ENCODE measurements at regions not wholly inside any gene's neighbourhood (a gene's known extent, or its start where the extent isn't known, plus 50 kb on each side); places are given as distances from the start of the nearest gene placed in this dataset.

DNA sequence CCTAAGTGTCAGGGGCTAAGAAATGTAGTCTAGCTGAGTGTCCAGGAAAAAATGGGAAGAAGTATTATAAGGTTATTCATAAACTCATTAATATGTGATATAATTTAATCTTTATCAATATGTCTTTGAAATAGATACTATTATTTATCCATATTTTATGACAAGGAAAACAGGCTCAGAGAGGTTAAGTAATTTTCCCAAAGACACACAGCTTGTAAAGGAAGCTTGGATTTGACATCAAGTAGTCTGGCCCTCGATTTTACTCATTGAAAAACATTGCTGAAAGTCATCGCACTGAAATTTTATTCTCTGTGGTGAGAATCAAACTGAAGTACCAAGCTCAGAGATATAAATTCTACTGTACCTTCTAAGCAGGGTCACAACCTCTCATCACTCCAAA is 276.9 kb downstream of the MSX2 start:
- Histone ChIP-seq H2BK120ac (ENCODE audit: insufficient read depth, low read length, poor library complexity) (no peak overlapping the region), H4K91ac (ENCODE audit: low read depth, low read length) (no peak overlapping the region), H3K14ac (ENCODE audit: low read length) (no peak overlapping the region), H4K12ac (ENCODE audit: low read depth, low read length) (no peak overlapping the region), H2AFZ (ENCODE audit: insufficient read depth, low read length, poor library complexity) (no peak overlapping the region), H3K4me2 (ENCODE audit: low read length) (no peak overlapping the region), H3K79me1 (ENCODE audit: low read length) (no peaks in the 10 kb centered on the region), H3K27me3 (ENCODE audit: insufficient read depth, low read length) (no peaks in the 10 kb centered on the region), H3K4me3 (ENCODE audit: low read depth, low read length) (no peak overlapping the region), H3K27ac (ENCODE audit: low read depth, low read length) (no peak overlapping the region), H3K9me3 (ENCODE audit: insufficient read depth, low read depth, low read length) (peaks cover 2% of the 10 kb centered on the region), H3K36me3 (ENCODE audit: control insufficient read depth in 1 of 2, insufficient read depth in 2 of 2, low read length in 2 of 2) (no peaks in the 10 kb centered on the region), H2BK5ac (ENCODE audit: low read depth, low read length, poor library complexity) (no peak overlapping the region), H2AK5ac (ENCODE audit: low read length) (no peak overlapping the region), H4K8ac (ENCODE audit: low read depth, low read length) (no peak overlapping the region), H2BK12ac (ENCODE audit: low read length) (no peak overlapping the region), H3K4me1 (ENCODE audit: control insufficient read depth in 1 of 2, insufficient read depth in 2 of 2, low read length in 2 of 2) (peaks cover 0 to 2% of the 10 kb centered on the region in 2 experiments), H3K9ac (ENCODE audit: low read length) (no peak overlapping the region), H3K4ac (ENCODE audit: low read depth, low read length) (no peak overlapping the region), H3K79me2 (ENCODE audit: control insufficient read depth, insufficient read depth, low read length, poor library complexity) (no peaks in the 10 kb centered on the region), H3K18ac (ENCODE audit: low read length) (no peak overlapping the region), H3K23ac (ENCODE audit: low read length) (no peak overlapping the region)
- DNase-seq = no peak
- no CpG with 5 or more reads among the region's 2 CpGs for WGBS (ENCODE audit: extremely low coverage, insufficient coverage, insufficient read length)

- peaks cover 2% of the 10 kb centered on the region for H3K9me3 ChIP-seq (ENCODE audit: insufficient read depth, low read depth, low read length)
- H2AK5ac ChIP-seq (ENCODE audit: low read length) = no peak overlapping the region
- H3K18ac ChIP-seq (ENCODE audit: low read length) = no peak overlapping the region
- H2BK120ac ChIP-seq (ENCODE audit: insufficient read depth, low read length, poor library complexity) = no peak overlapping the region
- no peak overlapping the region for H4K12ac ChIP-seq (ENCODE audit: low read depth, low read length)
- no peak overlapping the region for H4K91ac ChIP-seq (ENCODE audit: low read depth, low read length)
- H3K79me1 ChIP-seq (ENCODE audit: low read length) = no peaks in the 10 kb centered on the region
- no peak overlapping the region for H4K8ac ChIP-seq (ENCODE audit: low read depth, low read length)
- peaks cover 0 to 2% of the 10 kb centered on the region in 2 experiments for H3K4me1 ChIP-seq (ENCODE audit: control insufficient read depth in 1 of 2, insufficient read depth in 2 of 2, low read length in 2 of 2)
- no peak for DNase-seq
- no peak overlapping the region for H3K4me2 ChIP-seq (ENCODE audit: low read length)
- no peak overlapping the region for H2BK12ac ChIP-seq (ENCODE audit: low read length)
- no peaks in the 10 kb centered on the region for H3K36me3 ChIP-seq (ENCODE audit: control insufficient read depth in 1 of 2, insufficient read depth in 2 of 2, low read length in 2 of 2)
- H2BK5ac ChIP-seq (ENCODE audit: low read depth, low read length, poor library complexity) = no peak overlapping the region
- H2AFZ ChIP-seq (ENCODE audit: insufficient read depth, low read length, poor library complexity) = no peak overlapping the region
- H3K27ac ChIP-seq (ENCODE audit: low read depth, low read length) = no peak overlapping the region
- no peak overlapping the region for H3K14ac ChIP-seq (ENCODE audit: low read length)
- no peaks in the 10 kb centered on the region for H3K27me3 ChIP-seq (ENCODE audit: insufficient read depth, low read length)
- H3K23ac ChIP-seq (ENCODE audit: low read length) = no peak overlapping the region
- H3K79me2 ChIP-seq (ENCODE audit: control insufficient read depth, insufficient read depth, low read length, poor library complexity) = no peaks in the 10 kb centered on the region
- no CpG with 5 or more reads among the region's 8 CpGs for WGBS (ENCODE audit: extremely low coverage, insufficient coverage, insufficient read length)
- no peak overlapping the region for H3K4ac ChIP-seq (ENCODE audit: low read depth, low read length)
- no peak overlapping the region for H3K9ac ChIP-seq (ENCODE audit: low read length)
- no peak overlapping the region for H3K4me3 ChIP-seq (ENCODE audit: low read depth, low read length)
Observed at GRCh38 chr5:174999581-174999980, 275.2 kb downstream of the MSX2 start.

DNA sequence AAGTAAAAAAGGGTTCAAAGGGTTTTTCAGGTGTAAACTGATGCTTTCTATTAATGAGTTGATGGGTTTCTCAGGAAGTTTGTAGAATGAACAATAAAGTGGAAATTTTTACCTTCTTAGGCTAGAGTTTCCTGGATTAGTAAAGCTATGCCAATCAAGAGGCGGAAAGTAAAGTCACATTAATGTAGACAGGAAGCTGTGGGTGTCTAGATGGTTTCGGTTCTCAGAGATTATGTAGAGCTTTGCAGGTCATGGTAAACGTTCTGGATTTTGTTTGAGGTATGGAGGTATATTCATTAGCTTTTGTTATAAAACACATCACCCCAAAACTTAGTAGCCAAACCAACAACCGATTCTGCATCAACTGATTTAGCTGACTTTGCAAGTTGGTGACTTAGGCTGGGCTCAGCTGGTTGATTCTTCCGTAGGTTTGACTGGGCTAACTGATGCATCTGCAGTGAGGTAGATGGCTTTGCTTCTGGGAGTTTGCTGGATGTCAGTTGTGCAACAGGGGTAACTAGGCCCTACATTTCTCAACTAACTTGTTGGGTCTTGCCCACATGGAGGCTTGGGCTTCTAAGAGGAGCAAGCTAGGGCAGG is 273.8 kb downstream of the MSX2 start:
- Histone ChIP-seq H3K4me3 (ENCODE audit: low read depth, low read length) (no peak overlapping the region), H3K4me2 (ENCODE audit: low read length) (no peak overlapping the region), H3K9ac (ENCODE audit: low read length) (no peak overlapping the region), H2BK120ac (ENCODE audit: insufficient read depth, low read length, poor library complexity) (no peak overlapping the region), H4K91ac (ENCODE audit: low read depth, low read length) (no peak overlapping the region), H3K27ac (ENCODE audit: low read depth, low read length) (no peak overlapping the region), H2AFZ (ENCODE audit: insufficient read depth, low read length, poor library complexity) (no peak overlapping the region), H3K79me2 (ENCODE audit: control insufficient read depth, insufficient read depth, low read length, poor library complexity) (no peaks in the 10 kb centered on the region), H4K12ac (ENCODE audit: low read depth, low read length) (no peak overlapping the region), H3K14ac (ENCODE audit: low read length) (no peak overlapping the region), H3K4me1 (ENCODE audit: control insufficient read depth in 1 of 2, insufficient read depth in 2 of 2, low read length in 2 of 2) (no peaks in the 10 kb centered on the region), H3K27me3 (ENCODE audit: insufficient read depth, low read length) (no peaks in the 10 kb centered on the region), H3K23ac (ENCODE audit: low read length) (peak overlapping the region; percentile 5), H2BK12ac (ENCODE audit: low read length) (no peak overlapping the region), H3K36me3 (ENCODE audit: control insufficient read depth in 1 of 2, insufficient read depth in 2 of 2, low read length in 2 of 2) (no peaks in the 10 kb centered on the region), H3K18ac (ENCODE audit: low read length) (no peak overlapping the region), H4K8ac (ENCODE audit: low read depth, low read length) (no peak overlapping the region), H3K4ac (ENCODE audit: low read depth, low read length) (no peak overlapping the region), H2AK5ac (ENCODE audit: low read length) (no peak overlapping the region), H2BK5ac (ENCODE audit: low read depth, low read length, poor library complexity) (no peak overlapping the region), H3K79me1 (ENCODE audit: low read length) (no peaks in the 10 kb centered on the region), H3K9me3 (ENCODE audit: insufficient read depth, low read depth, low read length) (peaks cover 2% of the 10 kb centered on the region)
- WGBS (ENCODE audit: extremely low coverage, insufficient coverage, insufficient read length) = no CpG with 5 or more reads among the region's 5 CpGs
- no peak for DNase-seq

- Histone ChIP-seq H2AFZ (ENCODE audit: insufficient read depth, low read length, poor library complexity) (no peak overlapping the region), H3K14ac (ENCODE audit: low read length) (no peak overlapping the region), H2AK5ac (ENCODE audit: low read length) (no peak overlapping the region), H3K4ac (ENCODE audit: low read depth, low read length) (no peak overlapping the region), H4K91ac (ENCODE audit: low read depth, low read length) (no peak overlapping the region), H3K27me3 (ENCODE audit: insufficient read depth, low read length) (no peaks in the 10 kb centered on the region), H3K9me3 (ENCODE audit: insufficient read depth, low read depth, low read length) (peaks cover 2% of the 10 kb centered on the region), H2BK5ac (ENCODE audit: low read depth, low read length, poor library complexity) (no peak overlapping the region), H3K79me2 (ENCODE audit: control insufficient read depth, insufficient read depth, low read length, poor library complexity) (no peaks in the 10 kb centered on the region), H3K4me1 (ENCODE audit: control insufficient read depth in 1 of 2, insufficient read depth in 2 of 2, low read length in 2 of 2) (no peaks in the 10 kb centered on the region), H2BK120ac (ENCODE audit: insufficient read depth, low read length, poor library complexity) (no peak overlapping the region), H3K9ac (ENCODE audit: low read length) (no peak overlapping the region), H3K4me3 (ENCODE audit: low read depth, low read length) (no peak overlapping the region), H3K23ac (ENCODE audit: low read length) (no peak overlapping the region), H2BK12ac (ENCODE audit: low read length) (no peak overlapping the region), H3K27ac (ENCODE audit: low read depth, low read length) (no peak overlapping the region), H3K79me1 (ENCODE audit: low read length) (no peaks in the 10 kb centered on the region), H3K36me3 (ENCODE audit: control insufficient read depth in 1 of 2, insufficient read depth in 2 of 2, low read length in 2 of 2) (no peaks in the 10 kb centered on the region), H3K18ac (ENCODE audit: low read length) (no peak overlapping the region), H3K4me2 (ENCODE audit: low read length) (no peak overlapping the region), H4K12ac (ENCODE audit: low read depth, low read length) (no peak overlapping the region), H4K8ac (ENCODE audit: low read depth, low read length) (no peak overlapping the region)
- no CpG with 5 or more reads among the region's 1 CpG for WGBS (ENCODE audit: extremely low coverage, insufficient coverage, insufficient read length)
- no peak for DNase-seq
Observed at GRCh38 chr5:174997688-174998087, 273.3 kb downstream of the MSX2 start.
